ENCODE measurements at regions not wholly inside any gene's neighbourhood (a gene's known extent, or its start where the extent isn't known, plus 50 kb on each side); places are given as distances from the start of the nearest gene placed in this dataset.

DNA sequence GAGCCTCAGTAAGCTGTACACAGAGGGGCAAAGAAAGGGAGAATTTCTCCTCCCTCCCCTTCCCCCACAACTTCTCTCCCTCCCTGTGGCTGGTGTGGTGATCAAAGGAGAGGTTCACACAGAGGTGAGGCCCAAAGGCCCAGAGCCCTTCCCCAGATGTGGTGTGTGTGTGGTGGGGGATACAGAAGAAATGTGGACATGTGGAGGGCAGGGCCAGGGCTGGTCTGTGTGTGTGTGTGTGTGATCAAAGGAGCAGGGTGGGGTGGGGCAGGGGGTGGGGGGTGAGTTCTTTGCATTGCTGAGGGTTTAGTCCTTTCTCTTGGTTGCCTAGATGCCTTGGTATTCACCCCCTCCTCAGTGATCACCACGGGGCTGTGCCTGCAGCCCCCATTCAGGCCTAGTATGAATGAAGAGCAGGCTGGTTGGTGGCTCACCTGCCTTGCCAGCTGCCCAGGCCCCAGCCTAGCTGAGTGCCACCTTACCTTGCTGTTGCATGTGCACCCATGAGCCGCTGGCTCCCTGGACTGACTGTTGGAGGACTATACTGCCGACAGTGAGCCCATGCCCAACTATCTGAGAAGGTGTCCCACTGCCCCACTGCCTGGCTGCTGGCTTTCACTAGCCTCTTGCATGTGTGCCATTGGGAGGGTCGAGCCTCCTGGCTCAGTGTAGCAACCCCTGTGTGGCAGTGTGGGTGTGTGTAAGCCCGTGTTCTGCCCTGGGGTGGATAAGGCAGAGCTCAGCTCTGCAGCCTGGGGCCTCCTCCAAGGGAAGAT, 101.9 kb downstream of the EFNB1 start:
- no peak for ATAC-seq
- H3K9me3 Mint-ChIP-seq = no peaks in the 10 kb centered on the region

DNA sequence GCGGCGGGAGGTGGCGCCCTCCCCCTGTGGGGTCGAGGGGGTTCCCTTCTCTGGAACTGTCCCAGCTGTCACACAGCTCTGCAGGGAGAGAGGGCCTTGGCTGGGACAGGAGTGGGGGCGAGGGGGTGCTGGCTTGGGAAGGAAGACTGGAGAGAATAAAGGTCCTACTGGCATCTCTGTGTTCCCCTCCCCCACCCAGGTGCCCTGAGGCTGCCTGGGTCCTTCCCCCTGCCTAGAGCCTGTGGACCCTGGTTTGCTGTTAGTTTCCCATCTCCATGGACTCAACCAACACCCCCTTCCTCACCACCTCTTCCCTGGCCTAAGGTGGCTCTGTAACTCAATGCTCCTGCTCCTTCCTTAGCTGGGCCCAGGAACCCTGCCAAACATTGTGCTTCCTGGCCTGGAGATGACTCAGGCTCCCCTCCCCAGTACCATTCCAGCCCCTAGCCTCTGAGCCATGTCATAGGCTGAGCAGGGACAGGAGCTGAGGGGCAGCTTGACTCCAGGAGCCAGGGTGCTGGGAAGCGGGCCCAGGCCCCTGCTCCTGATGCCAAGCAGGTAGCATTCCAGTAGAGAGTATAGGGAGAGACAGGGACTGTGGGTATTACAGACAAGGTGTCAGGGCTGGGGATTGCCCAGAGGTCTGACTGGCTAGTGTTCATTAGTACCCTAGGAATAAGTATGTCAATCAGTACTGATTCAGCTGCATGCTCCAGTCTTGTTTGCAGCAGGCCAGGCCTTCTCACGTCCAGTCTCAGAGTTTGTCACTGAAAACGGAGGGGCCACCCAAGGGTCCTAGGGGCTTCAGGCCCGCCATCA, 100.7 kb downstream of the EFNB1 start:
- no peak overlapping the region for H3K27ac Mint-ChIP-seq
- H3K36me3 Mint-ChIP-seq = no peaks in the 10 kb centered on the region
- ATAC-seq = no peak
- no peaks in the 10 kb centered on the region for H3K9me3 Mint-ChIP-seq
- no peak overlapping the region for H3K4me3 Mint-ChIP-seq
- no peaks in the 10 kb centered on the region for H3K4me1 Mint-ChIP-seq
- no peak for DNase-seq (ENCODE audit: low spot score in 2 of 2)

More for the DNA sequence above, 101.9 kb downstream of the EFNB1 start:
- Mint-ChIP-seq H3K36me3 (no peaks in the 10 kb centered on the region), H3K27ac (no peak overlapping the region), H3K4me3 (no peak overlapping the region), H3K4me1 (no peaks in the 10 kb centered on the region)
- no peak for DNase-seq (ENCODE audit: low spot score in 2 of 2)

DNA sequence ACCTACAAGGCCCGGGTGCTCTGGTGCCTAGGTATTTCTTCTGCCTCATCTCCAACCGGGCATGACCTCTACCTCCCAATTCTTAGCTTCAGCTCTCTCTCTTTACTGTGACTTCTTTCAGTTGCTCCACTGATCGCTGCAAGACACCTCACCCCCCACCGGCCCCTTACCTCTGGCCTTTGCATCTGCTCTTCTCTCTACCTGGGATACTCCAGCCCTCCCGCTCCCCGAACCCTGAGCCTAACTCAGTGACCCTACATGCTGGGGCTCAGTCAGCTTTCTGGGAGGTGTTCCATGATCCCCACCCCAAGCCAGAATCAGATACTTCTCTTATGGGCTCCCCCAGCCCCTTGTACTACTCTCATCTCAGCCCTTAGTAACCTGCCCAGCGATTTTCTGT, 99.6 kb downstream of the EFNB1 start:
- Mint-ChIP-seq H3K4me1 (no peaks in the 10 kb centered on the region), H3K36me3 (no peaks in the 10 kb centered on the region), H3K4me3 (no peak overlapping the region), H3K27ac (no peak overlapping the region), H3K9me3 (no peaks in the 10 kb centered on the region)
- DNase-seq (ENCODE audit: low spot score in 2 of 2) = no peak
- ATAC-seq = no peak

DNA sequence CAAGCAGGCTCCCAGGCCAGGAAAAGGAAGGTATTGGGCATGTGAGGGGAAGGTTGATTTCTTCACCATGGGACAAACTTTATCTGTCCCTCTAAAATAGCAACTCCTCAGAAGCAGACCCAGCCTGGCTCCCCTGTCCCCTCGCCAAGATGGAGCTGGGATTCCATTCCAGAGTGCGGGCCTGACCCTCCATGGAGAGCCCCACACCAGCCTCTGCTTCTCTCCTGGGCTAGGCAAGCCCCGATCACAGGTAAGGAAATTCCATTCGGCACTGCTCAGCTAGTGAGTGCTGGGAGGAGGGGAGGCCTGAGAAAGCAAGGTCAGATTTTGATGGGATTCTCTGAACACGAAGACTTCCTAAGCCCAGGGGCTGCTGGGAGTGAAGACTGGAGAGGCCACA, 98.4 kb downstream of the EFNB1 start:
- H3K9me3 Mint-ChIP-seq = no peaks in the 10 kb centered on the region
- no peaks in the 10 kb centered on the region for H3K36me3 Mint-ChIP-seq
- no peak overlapping the region for H3K27ac Mint-ChIP-seq

DNA sequence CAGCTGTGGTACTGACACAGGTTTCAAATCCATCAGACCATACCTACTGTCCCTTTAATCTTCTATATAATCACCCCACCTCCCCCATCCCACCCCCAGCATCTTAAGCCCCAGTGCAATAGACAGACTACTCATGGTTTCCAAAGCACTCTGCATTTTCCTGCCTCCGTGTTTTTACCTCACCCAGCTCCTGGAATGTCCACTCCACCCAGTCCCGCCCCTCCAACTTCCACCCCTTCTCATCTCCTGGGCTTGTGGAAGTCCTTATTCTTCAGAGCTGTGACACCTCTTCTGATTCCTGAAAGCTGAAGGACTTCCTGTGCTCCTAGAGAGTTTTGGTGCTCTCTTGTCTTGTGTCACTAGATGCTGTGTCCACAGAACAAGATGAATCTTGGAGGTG, 94.3 kb downstream of the EFNB1 start:
- no peaks in the 10 kb centered on the region for H3K36me3 Mint-ChIP-seq
- no peaks in the 10 kb centered on the region for H3K4me1 Mint-ChIP-seq
- DNase-seq (ENCODE audit: low spot score in 2 of 2) (no peak), ATAC-seq (no peak)
- H3K4me3 Mint-ChIP-seq = no peak overlapping the region
- no peaks in the 10 kb centered on the region for H3K9me3 Mint-ChIP-seq
- H3K27ac Mint-ChIP-seq = no peak overlapping the region

More for the DNA sequence above, 98.4 kb downstream of the EFNB1 start:
- DNase-seq (ENCODE audit: low spot score in 2 of 2) (no peak), ATAC-seq (no peak)
- no peaks in the 10 kb centered on the region for H3K4me1 Mint-ChIP-seq
- H3K4me3 Mint-ChIP-seq = no peak overlapping the region

DNA sequence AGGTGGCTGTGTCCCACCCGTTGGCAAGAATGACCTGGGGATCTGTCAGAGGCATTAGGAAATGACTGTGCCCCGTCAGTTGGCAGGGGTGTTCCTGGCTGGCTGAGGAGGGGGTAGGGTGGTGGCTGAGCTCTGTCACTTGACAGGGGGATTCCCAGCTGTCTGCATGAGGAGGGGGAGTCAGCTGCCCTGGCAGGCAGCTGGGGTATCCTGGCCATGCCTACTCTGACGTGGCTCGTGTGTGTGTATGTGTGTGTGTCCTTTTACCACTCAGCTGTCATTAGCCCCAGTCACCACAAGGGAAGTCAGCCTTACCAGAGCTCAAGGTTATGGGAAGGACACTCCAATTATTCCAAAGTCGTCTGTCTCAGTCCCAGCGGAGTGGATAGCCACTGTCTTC, 93.2 kb downstream of the EFNB1 start:
- ATAC-seq (no peak), DNase-seq (ENCODE audit: low spot score in 2 of 2) (no peak)
- Mint-ChIP-seq H3K9me3 (no peaks in the 10 kb centered on the region), H3K36me3 (no peaks in the 10 kb centered on the region), H3K4me3 (no peak overlapping the region), H3K27ac (no peak overlapping the region), H3K4me1 (no peaks in the 10 kb centered on the region)

DNA sequence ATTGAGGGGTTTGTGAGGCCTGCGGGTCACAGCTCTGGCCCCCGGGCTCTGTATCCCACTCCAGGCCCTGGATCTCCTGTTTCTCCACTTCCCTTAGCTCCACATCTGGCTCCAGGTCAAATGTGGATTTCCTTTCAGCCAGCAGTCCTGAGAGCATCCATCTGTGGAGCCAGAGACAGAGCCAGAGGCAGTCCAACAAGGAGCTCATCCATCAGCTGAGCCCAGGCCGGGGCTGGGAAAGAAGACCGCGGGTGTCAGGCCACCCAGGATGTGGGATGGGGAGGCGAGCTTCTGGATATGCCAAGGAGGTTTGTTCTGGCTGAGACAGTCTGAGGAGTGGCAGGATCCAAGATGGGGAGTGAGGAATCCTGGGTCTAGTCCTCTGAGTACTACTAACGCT, 91.7 kb downstream of the EFNB1 start:
- H3K4me1 Mint-ChIP-seq = no peaks in the 10 kb centered on the region
- H3K36me3 Mint-ChIP-seq = no peaks in the 10 kb centered on the region
- no peak for ATAC-seq
- no peak overlapping the region for H3K4me3 Mint-ChIP-seq
- no peaks in the 10 kb centered on the region for H3K9me3 Mint-ChIP-seq
- no peak overlapping the region for H3K27ac Mint-ChIP-seq
- DNase-seq (ENCODE audit: low spot score in 2 of 2) = no peak

DNA sequence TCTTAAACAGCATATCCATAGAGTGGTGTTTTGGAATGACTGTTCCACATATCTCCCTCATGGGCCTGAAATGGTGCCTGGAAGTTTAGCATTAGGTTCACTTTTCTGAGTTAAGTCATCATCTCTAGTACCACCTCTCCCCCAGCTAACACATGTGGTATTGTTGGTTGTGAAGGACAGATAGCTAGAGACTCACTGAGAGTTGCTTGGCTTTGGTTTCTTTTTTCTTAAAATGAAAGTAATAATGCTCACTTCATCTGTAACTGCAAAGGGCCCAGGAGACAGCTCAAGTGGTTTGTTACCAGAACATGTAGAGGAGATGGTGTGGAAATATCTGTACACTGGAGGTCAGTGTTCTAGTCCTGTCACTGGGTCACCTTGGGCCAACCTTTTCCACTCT, 90.9 kb downstream of the EFNB1 start:
- no peaks in the 10 kb centered on the region for H3K4me1 Mint-ChIP-seq
- ATAC-seq = no peak
- H3K36me3 Mint-ChIP-seq = no peaks in the 10 kb centered on the region
- DNase-seq (ENCODE audit: low spot score in 2 of 2) = no peak
- no peak overlapping the region for H3K4me3 Mint-ChIP-seq
- no peak overlapping the region for H3K27ac Mint-ChIP-seq
- no peaks in the 10 kb centered on the region for H3K9me3 Mint-ChIP-seq

DNA sequence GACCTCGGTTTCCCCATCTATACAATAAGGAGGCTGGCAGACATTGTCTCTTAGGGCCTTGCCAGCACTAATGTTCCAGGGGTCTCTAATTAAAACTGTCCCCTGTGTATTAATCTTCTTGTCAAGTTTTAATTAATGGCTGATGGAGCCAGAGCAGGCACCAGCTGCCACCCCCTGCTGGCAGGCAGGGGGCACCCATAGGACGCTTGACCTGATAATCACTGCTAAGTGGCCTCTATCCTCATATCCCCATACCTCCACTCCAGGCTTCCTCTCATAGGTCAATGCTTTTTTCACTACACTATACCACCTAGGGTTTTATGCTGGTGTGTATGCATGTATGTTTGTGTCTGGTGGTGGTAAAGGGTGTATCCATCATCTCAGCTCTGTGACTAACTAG, 89.4 kb downstream of the EFNB1 start:
- Mint-ChIP-seq H3K4me1 (no peaks in the 10 kb centered on the region), H3K36me3 (no peaks in the 10 kb centered on the region), H3K9me3 (no peaks in the 10 kb centered on the region), H3K4me3 (no peak overlapping the region), H3K27ac (no peak overlapping the region)
- no peak for ATAC-seq
- no peak for DNase-seq (ENCODE audit: low spot score in 2 of 2)

DNA sequence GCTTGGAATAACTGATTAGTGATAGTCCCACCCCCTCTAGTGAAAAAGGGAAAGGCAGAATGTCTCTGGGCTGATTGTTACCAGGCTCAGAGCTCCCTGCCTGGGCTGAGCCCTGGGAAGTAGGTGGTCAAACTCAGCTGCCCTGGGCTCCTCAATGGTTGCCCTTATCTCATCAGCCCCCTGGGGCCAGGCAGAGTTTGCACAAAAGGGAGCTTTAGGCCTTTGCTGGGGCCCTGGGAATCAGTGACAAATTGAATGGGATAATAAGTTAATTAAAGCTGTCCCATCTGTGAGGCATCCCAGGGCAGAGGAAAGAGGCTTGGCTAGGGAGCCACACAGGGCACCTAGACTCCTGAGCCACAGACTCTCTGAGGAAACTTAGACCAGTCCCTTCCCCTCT, 89.0 kb downstream of the EFNB1 start:
- H3K9me3 Mint-ChIP-seq = no peaks in the 10 kb centered on the region
- ATAC-seq (no peak), DNase-seq (ENCODE audit: low spot score in 2 of 2) (no peak)
- no peak overlapping the region for H3K4me3 Mint-ChIP-seq
- no peaks in the 10 kb centered on the region for H3K36me3 Mint-ChIP-seq
- no peak overlapping the region for H3K27ac Mint-ChIP-seq
- no peaks in the 10 kb centered on the region for H3K4me1 Mint-ChIP-seq

DNA sequence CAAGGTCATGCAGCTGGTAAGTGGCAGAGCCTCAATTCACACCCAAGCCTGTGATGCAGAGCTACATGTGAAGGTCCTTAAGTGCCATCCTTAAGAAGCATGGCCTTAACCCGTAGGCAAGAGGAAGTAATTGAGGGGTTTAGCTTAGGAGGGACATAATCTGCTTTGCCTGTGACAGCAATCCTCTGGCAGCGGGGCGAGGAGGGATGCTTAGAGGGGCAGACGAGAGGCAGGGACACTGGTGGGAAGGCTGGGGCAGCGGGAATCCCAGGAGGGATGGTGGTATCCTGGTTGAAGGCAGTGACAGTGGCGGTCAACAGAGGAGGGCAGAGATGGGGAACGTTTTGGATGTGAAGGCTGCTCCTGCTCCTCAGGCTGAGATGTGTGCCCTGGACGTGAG, 88.1 kb downstream of the EFNB1 start:
- no peaks in the 10 kb centered on the region for H3K9me3 Mint-ChIP-seq
- H3K4me1 Mint-ChIP-seq = no peaks in the 10 kb centered on the region
- DNase-seq (ENCODE audit: low spot score in 2 of 2) (no peak), ATAC-seq (no peak)
- no peak overlapping the region for H3K4me3 Mint-ChIP-seq
- H3K27ac Mint-ChIP-seq = no peak overlapping the region
- no peaks in the 10 kb centered on the region for H3K36me3 Mint-ChIP-seq

DNA sequence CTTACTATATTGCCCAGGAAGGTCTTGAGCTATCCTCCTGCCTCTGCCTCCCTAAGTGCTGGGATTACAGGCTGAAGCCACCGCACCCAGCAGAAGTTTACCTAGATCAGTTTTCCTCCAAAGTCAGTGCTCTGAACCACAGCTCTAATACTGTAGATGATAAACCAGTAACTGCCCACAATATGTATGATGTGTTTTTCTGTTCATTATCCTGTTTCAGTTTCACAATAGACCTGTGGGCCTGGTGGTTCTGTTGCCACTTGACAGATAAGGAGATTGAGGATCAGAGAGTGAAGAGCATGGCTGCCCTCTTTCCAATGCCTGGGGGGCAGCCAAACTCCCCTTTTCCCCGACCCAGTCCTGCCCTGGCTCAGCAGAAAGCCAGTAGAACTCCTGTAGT, 87.0 kb downstream of the EFNB1 start:
- Mint-ChIP-seq H3K9me3 (no peaks in the 10 kb centered on the region), H3K27ac (no peak overlapping the region)
- no peak for ATAC-seq

DNA sequence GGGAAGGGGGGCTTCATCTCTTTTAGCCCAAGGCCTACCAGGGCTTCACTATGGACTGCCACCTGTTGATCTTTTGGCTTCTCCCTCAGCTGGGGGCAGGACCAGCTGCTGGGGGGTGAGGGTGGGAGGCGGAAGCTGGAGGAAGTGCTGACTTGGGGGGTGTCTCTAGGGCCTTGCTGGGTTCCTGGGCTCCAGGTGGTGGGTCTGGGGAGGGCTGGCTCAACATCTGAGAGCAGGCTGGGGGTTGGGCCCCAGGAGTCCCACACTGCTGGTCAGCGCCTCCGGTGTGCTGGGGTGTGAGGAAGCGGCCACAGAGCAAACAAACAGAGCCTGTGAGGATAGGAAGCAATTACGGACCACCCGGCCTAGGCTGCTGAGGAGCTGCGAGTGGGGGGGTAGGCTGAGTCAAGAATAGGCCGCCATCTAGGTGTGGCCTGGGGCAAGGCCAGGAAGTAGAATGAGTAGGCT, 85.7 kb downstream of the EFNB1 start:
- no peak overlapping the region for H3K27ac Mint-ChIP-seq
- no peak for DNase-seq (ENCODE audit: low spot score in 2 of 2)
- ATAC-seq = no peak
- H3K4me1 Mint-ChIP-seq = no peaks in the 10 kb centered on the region
- no peaks in the 10 kb centered on the region for H3K36me3 Mint-ChIP-seq
- no peak overlapping the region for H3K4me3 Mint-ChIP-seq
- H3K9me3 Mint-ChIP-seq = no peaks in the 10 kb centered on the region

More for the DNA sequence above, 87.0 kb downstream of the EFNB1 start:
- H3K4me1 Mint-ChIP-seq = no peaks in the 10 kb centered on the region
- DNase-seq (ENCODE audit: low spot score in 2 of 2) = no peak
- H3K36me3 Mint-ChIP-seq = no peaks in the 10 kb centered on the region
- H3K4me3 Mint-ChIP-seq = no peak overlapping the region

DNA sequence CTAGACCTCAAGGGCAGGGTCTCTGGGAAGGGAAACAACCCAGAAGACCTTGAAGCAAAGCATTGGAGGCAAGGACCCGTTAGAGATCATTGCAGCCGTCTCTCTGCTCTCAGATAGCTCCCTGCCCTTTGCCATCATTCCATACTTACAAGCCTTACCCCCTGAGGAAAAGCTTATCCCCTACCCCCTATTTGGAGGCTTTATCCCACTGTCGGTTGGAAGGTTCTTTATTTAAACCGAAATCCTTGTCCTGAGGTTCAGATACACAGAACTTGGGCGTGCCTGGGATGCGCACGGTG, 84.4 kb downstream of the EFNB1 start:
- DNase-seq (ENCODE audit: low spot score in 2 of 2) (no peak), ATAC-seq (no peak)
- Mint-ChIP-seq H3K36me3 (no peaks in the 10 kb centered on the region), H3K27ac (no peak overlapping the region), H3K4me3 (no peak overlapping the region), H3K4me1 (no peaks in the 10 kb centered on the region), H3K9me3 (no peaks in the 10 kb centered on the region)

DNA sequence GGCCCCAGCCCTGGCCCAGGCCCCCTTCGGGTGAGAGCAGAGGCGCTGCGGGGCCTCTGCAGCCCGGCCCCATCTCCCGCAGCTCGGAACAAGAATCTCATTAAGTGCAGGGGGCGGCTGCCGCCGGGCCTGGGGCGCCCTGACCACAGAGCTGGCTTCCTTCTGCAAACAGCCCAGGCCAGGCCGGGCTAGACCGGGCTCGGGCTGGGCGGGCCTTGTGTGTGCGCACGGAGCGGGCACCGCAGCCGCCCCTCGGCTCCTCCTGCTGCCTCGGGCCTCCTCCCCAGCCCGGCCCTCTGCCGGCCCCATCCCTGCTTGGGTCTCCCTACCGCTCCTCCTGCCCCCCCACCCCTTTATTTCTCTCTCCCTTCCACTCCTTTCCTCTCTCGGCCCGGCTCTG, 83.3 kb downstream of the EFNB1 start:
- Mint-ChIP-seq H3K27ac (no peak overlapping the region), H3K4me1 (no peaks in the 10 kb centered on the region), H3K4me3 (no peak overlapping the region), H3K9me3 (no peaks in the 10 kb centered on the region), H3K36me3 (no peaks in the 10 kb centered on the region)
- no peak for ATAC-seq
- no peak for DNase-seq (ENCODE audit: low spot score in 2 of 2)

DNA sequence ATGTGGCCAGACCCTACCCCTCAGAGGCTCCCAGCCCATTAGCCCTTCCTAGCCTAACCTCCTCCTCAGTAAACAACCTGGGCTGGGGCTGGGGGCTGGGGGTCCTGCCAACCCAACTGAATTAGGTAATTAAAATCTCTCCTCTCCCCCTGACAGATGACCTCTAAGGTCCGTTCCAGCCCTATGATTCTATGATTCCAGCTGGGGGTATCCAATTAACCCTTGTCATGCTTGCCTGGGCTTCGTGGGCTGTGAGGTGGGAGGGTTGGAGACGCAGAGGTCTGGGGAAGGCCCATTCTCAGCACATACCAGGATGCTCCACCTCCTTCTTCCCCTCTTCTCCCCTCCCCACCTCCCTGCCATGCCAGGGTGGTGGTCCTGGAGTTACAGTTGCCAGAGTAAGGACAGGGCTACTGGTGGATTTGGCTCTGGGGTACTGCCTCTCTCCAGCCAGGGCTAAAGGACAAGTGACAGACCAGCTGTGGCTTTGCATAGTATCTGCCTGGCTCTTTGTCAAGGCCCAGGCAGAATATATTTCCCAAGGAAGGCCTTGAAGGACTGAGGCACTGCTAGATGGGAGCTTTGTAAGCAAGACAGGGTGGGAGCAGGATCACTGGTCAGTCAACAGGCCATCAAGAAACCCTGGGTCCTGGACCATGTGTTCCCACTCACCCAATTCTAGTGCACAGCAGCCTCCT, 82.1 kb downstream of the EFNB1 start:
- no peaks in the 10 kb centered on the region for H3K4me1 Mint-ChIP-seq
- no peak overlapping the region for H3K4me3 Mint-ChIP-seq
- DNase-seq (ENCODE audit: low spot score in 2 of 2) (no peak), ATAC-seq (no peak)
- H3K27ac Mint-ChIP-seq = no peak overlapping the region
- H3K36me3 Mint-ChIP-seq = no peaks in the 10 kb centered on the region
- H3K9me3 Mint-ChIP-seq = no peaks in the 10 kb centered on the region
